K562 (cell line): ENCODE measurements at regions not wholly inside any gene's neighbourhood (a gene's known extent, or its start where the extent isn't known, plus 50 kb on each side); places are given as distances from the start of the nearest gene placed in this dataset.
A peak's percentile ranks its signal among the peaks of the same experiment; 100 is the strongest.

Experiments used
- CTBP1 ChIP-seq: fragments of 450-650 bp; IDR thresholded peaks from 2 replicates; pipeline ENCODE4 v1.6.1; 2016; ENCODE audit warnings: borderline replicate concordance
- GATA2 ChIP-seq: sonication (generic); formaldehyde crosslinking; IDR thresholded peaks from 2 replicates; pipeline ENCODE4 v1.4.0; 2020; ENCODE audit warnings: mild to moderate bottlenecking, missing genetic modification reagents
- KDM1A ChIP-seq, 2 experiments: fragments of 450-650 bp; IDR thresholded peaks; 2 replicates each; pipeline ENCODE4 v1.6.1; 2016; ENCODE audit warnings: mild to moderate bottlenecking in 2 of 2
- MEIS2 ChIP-seq: fragments of 450-650 bp; IDR thresholded peaks from 2 replicates; pipeline ENCODE4 v1.6.1; 2014; ENCODE audit warnings: mild to moderate bottlenecking; ENCODE audit not compliant: partially characterized antibody
- NFIC ChIP-seq: fragments of 450-650 bp; IDR thresholded peaks from 2 replicates; pipeline ENCODE4 v1.6.1; 2017; ENCODE audit warnings: mild to moderate bottlenecking, inconsistent platforms
- NFYB ChIP-seq: IDR thresholded peaks from 2 replicates; pipeline ENCODE4 v1.6.1; 2011; ENCODE audit warnings: mild to moderate bottlenecking, moderate library complexity; ENCODE audit not compliant: insufficient read length; ENCODE audit errors: extremely low read depth
- NUFIP1 ChIP-seq: fragments of 450-650 bp; IDR thresholded peaks from 2 replicates; pipeline ENCODE4 v1.6.1; 2018; ENCODE audit not compliant: partially characterized antibody
- POLR2A ChIP-seq: fragments of 450-650 bp; conservative IDR thresholded peaks from 2 replicates; pipeline ENCODE4 v1.6.1; 2016
- SAFB ChIP-seq: fragments of 200-400 bp; formaldehyde crosslinking; IDR thresholded peaks from 2 replicates; pipeline ENCODE4 v1.6.1; 2017; ENCODE audit warnings: low read depth, low read length, borderline replicate concordance
- ZFPM2 ChIP-seq: fragments of 250-450 bp; sonication (Bioruptor Pico); IDR thresholded peaks from 2 replicates; pipeline ENCODE4 v1.5.1; 2022; ENCODE audit warnings: mild to moderate bottlenecking
- ZNF668 ChIP-seq: fragments of 250-450 bp; sonication (Bioruptor Pico); IDR thresholded peaks from 2 replicates; pipeline ENCODE4 v1.8.0; 2022; ENCODE audit warnings: mild to moderate bottlenecking, inconsistent platforms
- ZNF766 ChIP-seq: fragments of 200-800 bp; sonication (Bioruptor generic); conservative IDR thresholded peaks from 2 replicates; pipeline ENCODE4 v1.6.1; 2016; ENCODE audit warnings: missing genetic modification characterization, missing compliant biosample characterization
- TF ChIP-seq, protein P1 (sequence below): fragments of 450-650 bp; IDR thresholded peaks from one replicate; pipeline ENCODE4 v1.6.1; 2018; ENCODE audit warnings: mild to moderate bottlenecking, moderate library complexity; ENCODE audit not compliant: partially characterized antibody
- TF ChIP-seq, protein P2 (sequence below): fragments of 200-600 bp; sonication (generic); IDR thresholded peaks from one replicate; pipeline ENCODE4 v1.6.1; 2012; ENCODE audit warnings: mild to moderate bottlenecking, low read depth, low read length, inconsistent platforms
- TF ChIP-seq, protein P3 (sequence below): sonication (generic); formaldehyde crosslinking; IDR thresholded peaks from 2 replicates; pipeline ENCODE4 v1.8.0; 2022; ENCODE audit warnings: mild to moderate bottlenecking, low read depth, missing genetic modification reagents

DNA sequence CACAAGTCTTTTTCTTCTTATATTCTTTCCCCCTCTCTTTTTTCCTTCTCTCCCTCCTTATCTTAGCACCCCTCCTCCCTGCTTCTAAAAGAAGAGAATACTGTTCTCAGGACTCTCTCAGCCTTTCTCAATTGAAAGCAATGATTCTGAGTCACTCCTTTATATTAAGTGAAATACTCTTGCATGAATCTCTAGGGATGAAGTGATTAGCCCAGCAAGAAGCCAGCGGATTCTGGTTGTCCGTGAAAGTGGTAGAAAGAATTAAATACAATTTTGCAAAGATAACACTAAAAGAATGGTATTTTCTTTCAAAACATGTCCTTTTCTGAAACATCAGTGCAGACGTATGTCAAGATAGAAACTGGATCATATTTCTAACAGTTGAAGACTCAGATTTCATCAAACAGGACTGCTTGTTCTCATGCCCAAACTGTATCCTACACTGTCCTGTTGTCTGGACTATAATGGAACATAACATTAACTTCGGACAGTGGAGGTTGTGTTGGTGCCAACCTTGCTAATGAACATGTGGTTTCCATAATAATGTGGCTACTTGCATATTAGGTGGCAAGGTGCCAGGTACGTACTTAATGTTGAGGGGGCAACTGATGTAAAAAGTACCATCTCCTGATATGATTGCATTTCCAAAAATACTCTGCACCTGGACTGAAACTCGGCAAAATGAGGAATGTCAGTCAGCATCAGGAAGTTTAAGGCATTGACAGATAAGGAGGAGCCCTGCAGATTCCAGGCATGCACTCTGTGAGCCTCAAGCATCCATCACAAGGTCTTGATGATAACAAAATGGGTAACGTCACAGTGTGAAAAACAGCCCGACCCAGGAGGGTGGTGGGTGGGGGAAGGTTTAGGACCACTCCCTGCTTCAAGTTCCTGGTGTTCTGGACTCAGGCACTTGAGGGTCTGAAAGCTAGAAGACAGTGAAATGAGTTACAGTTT, 357.2 kb downstream of the DLEU7 start (continued):
- TF ChIP-seq, protein P1, sequence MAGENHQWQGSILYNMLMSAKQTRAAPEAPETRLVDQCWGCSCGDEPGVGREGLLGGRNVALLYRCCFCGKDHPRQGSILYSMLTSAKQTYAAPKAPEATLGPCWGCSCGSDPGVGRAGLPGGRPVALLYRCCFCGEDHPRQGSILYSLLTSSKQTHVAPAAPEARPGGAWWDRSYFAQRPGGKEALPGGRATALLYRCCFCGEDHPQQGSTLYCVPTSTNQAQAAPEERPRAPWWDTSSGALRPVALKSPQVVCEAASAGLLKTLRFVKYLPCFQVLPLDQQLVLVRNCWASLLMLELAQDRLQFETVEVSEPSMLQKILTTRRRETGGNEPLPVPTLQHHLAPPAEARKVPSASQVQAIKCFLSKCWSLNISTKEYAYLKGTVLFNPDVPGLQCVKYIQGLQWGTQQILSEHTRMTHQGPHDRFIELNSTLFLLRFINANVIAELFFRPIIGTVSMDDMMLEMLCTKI = no peak
- TF ChIP-seq ZNF766 (CRISPR knock-in tag) (no peak), KDM1A (IDR thresholded peaks at IDR 0.05) (no peak), ZNF668 (no peak), NFIC (peak; percentile 74), MEIS2 (peak; percentile 57), POLR2A (no peak), GATA2 (peak; percentile 30; the same call in 1 of the 2 replicates), SAFB (no peak), CTBP1 (peak; percentile 71; the same call in 1 of the 2 replicates), ZFPM2 (no peak), NFYB (no peak), NUFIP1 (no peak)
- TF ChIP-seq, protein P2, sequence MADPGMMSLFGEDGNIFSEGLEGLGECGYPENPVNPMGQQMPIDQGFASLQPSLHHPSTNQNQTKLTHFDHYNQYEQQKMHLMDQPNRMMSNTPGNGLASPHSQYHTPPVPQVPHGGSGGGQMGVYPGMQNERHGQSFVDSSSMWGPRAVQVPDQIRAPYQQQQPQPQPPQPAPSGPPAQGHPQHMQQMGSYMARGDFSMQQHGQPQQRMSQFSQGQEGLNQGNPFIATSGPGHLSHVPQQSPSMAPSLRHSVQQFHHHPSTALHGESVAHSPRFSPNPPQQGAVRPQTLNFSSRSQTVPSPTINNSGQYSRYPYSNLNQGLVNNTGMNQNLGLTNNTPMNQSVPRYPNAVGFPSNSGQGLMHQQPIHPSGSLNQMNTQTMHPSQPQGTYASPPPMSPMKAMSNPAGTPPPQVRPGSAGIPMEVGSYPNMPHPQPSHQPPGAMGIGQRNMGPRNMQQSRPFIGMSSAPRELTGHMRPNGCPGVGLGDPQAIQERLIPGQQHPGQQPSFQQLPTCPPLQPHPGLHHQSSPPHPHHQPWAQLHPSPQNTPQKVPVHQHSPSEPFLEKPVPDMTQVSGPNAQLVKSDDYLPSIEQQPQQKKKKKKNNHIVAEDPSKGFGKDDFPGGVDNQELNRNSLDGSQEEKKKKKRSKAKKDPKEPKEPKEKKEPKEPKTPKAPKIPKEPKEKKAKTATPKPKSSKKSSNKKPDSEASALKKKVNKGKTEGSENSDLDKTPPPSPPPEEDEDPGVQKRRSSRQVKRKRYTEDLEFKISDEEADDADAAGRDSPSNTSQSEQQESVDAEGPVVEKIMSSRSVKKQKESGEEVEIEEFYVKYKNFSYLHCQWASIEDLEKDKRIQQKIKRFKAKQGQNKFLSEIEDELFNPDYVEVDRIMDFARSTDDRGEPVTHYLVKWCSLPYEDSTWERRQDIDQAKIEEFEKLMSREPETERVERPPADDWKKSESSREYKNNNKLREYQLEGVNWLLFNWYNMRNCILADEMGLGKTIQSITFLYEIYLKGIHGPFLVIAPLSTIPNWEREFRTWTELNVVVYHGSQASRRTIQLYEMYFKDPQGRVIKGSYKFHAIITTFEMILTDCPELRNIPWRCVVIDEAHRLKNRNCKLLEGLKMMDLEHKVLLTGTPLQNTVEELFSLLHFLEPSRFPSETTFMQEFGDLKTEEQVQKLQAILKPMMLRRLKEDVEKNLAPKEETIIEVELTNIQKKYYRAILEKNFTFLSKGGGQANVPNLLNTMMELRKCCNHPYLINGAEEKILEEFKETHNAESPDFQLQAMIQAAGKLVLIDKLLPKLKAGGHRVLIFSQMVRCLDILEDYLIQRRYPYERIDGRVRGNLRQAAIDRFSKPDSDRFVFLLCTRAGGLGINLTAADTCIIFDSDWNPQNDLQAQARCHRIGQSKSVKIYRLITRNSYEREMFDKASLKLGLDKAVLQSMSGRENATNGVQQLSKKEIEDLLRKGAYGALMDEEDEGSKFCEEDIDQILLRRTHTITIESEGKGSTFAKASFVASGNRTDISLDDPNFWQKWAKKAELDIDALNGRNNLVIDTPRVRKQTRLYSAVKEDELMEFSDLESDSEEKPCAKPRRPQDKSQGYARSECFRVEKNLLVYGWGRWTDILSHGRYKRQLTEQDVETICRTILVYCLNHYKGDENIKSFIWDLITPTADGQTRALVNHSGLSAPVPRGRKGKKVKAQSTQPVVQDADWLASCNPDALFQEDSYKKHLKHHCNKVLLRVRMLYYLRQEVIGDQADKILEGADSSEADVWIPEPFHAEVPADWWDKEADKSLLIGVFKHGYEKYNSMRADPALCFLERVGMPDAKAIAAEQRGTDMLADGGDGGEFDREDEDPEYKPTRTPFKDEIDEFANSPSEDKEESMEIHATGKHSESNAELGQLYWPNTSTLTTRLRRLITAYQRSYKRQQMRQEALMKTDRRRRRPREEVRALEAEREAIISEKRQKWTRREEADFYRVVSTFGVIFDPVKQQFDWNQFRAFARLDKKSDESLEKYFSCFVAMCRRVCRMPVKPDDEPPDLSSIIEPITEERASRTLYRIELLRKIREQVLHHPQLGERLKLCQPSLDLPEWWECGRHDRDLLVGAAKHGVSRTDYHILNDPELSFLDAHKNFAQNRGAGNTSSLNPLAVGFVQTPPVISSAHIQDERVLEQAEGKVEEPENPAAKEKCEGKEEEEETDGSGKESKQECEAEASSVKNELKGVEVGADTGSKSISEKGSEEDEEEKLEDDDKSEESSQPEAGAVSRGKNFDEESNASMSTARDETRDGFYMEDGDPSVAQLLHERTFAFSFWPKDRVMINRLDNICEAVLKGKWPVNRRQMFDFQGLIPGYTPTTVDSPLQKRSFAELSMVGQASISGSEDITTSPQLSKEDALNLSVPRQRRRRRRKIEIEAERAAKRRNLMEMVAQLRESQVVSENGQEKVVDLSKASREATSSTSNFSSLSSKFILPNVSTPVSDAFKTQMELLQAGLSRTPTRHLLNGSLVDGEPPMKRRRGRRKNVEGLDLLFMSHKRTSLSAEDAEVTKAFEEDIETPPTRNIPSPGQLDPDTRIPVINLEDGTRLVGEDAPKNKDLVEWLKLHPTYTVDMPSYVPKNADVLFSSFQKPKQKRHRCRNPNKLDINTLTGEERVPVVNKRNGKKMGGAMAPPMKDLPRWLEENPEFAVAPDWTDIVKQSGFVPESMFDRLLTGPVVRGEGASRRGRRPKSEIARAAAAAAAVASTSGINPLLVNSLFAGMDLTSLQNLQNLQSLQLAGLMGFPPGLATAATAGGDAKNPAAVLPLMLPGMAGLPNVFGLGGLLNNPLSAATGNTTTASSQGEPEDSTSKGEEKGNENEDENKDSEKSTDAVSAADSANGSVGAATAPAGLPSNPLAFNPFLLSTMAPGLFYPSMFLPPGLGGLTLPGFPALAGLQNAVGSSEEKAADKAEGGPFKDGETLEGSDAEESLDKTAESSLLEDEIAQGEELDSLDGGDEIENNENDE = no peak
- TF ChIP-seq, protein P3, sequence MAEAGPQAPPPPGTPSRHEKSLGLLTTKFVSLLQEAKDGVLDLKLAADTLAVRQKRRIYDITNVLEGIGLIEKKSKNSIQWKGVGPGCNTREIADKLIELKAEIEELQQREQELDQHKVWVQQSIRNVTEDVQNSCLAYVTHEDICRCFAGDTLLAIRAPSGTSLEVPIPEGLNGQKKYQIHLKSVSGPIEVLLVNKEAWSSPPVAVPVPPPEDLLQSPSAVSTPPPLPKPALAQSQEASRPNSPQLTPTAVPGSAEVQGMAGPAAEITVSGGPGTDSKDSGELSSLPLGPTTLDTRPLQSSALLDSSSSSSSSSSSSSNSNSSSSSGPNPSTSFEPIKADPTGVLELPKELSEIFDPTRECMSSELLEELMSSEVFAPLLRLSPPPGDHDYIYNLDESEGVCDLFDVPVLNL (CRISPR knock-in tag) = no peak
